ENCODE measurements at regions not wholly inside any gene's neighbourhood (a gene's known extent, or its start where the extent isn't known, plus 50 kb on each side); places are given as distances from the start of the nearest gene placed in this dataset.

DNA sequence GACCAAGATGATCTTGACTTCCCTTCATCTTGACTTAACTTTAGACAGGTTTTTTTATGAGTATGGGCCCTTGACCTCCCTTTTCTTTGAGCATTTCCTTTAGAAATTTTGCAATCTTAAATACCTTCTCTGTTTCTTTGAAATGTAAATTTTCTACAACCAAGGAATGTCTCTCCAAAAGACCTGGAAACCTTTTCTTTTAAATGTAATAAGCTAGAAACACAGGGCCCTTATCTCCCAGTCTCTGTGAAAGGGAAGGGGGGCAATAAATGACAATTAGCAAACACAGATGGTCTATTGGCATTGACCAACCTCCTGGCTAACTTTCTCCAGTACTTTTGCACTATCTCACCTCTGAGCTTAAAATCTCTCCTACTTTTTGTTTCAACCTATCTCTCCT lies 144.3 kb upstream of the GK2 start:
- TF ChIP-seq, protein P1, sequence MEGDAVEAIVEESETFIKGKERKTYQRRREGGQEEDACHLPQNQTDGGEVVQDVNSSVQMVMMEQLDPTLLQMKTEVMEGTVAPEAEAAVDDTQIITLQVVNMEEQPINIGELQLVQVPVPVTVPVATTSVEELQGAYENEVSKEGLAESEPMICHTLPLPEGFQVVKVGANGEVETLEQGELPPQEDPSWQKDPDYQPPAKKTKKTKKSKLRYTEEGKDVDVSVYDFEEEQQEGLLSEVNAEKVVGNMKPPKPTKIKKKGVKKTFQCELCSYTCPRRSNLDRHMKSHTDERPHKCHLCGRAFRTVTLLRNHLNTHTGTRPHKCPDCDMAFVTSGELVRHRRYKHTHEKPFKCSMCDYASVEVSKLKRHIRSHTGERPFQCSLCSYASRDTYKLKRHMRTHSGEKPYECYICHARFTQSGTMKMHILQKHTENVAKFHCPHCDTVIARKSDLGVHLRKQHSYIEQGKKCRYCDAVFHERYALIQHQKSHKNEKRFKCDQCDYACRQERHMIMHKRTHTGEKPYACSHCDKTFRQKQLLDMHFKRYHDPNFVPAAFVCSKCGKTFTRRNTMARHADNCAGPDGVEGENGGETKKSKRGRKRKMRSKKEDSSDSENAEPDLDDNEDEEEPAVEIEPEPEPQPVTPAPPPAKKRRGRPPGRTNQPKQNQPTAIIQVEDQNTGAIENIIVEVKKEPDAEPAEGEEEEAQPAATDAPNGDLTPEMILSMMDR (IDR thresholded peaks at IDR 0.05), result no peak
- TF ChIP-seq POLR2AphosphoS5 (IDR thresholded peaks at IDR 0.05), result no peak
